HG03103 (cell line): ENCODE measurements at regions not wholly inside any gene's neighbourhood (a gene's known extent, or its start where the extent isn't known, plus 50 kb on each side); places are given as distances from the start of the nearest gene placed in this dataset.

Source experiments
- ATAC-seq: cut with Tn5 transposase; IDR thresholded peaks from one replicate; pipeline ENCODE4 v1.9.1; 2021; ENCODE audit warnings: low read depth; ENCODE audit not compliant: unreplicated experiment

DNA sequence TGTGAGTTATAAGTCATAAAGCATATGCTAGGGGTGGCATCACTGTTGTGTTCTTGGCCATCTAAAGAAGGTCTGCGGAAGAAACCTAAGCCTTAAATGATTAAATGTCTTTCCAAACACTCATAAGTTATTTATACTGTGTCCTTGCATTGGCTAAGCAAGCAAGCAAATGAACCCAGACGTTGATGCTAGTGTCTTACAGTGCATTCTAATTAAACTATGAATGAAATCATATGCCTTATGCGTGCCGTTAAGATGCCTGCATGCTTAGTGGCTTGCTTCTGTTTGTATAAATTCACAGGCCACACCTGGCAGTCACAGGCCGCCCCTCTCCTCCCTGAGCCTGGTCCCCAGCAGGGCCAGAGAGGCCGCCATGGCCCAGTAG is 49.9 kb downstream of the RIN2 start:
- ATAC-seq = no peak

DNA sequence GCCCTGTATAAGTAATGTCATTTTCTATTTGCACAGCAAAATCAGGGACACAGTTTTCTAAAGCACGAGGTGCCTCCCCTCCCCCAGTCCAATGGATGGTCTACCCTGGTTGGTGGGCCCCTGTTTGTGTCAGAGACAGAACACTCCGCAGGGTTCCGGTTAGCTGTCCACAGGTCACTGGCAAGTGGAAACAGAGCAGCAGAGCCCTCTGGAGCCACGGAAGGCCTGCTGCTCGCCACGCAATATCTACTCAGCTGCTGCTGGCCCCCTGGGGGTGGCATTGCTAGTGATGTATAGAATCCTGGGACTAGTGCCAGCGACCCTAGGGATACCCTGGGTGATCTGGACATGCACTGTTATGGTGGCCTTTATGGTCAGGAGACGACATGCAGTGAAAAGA is 50.4 kb downstream of the RIN2 start:
- ATAC-seq = no peak

DNA sequence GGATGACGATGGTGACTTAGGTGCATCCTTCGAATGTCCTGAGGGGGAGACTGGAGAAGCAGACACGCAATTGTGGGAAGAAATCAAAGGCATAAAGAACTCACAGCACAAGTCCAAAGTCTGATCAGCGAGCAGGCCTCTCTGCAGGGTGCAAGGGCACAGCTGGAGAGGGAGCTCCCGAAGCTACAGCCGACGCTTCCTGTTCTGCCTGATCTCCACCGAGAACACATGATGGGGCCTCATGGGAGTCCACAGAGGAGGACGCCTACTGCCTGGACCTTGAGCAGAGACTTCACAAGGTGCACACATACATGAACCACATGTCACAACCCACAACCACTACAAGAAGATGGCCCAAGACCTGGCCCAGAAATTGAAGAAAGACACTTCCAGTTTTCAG is 51.4 kb downstream of the RIN2 start:
- no peak for ATAC-seq

DNA sequence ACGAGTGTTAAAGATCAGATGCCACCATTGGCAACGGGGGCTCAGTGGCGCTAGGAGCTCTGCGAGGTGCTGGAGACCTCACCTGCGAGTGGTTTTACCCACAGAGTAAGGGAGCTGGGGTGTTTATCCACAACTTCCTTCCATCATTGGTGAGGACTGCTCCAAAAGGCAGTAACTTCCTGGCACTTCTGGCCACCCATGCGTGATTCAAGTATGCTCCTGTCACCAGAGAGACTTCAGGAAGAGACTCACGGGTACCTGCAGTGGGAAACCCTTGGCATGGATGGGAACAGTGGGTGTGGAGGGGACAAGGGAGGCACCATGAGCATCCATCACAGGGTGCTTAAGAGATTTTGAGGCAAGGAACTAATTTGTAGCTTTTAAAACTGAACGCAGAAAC is 53.2 kb downstream of the RIN2 start:
- no peak for ATAC-seq

DNA sequence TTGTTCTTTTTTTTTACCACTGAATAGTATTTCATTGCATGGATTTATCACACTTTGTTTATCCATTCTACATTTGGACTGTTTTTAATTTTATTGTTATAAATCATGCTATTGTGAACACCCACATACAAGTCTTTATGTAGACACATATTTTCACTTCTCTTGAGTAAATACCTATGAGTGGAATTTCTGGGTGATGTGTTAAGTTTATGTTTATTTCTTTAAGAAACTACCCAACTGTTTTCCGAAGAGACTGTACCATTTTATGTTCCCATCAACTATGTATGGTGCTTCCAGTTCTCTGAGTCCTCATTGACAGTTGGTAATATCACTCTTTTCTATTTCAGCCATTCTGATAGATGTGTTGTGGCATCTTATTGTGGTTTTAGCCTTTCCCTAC is 54.0 kb downstream of the RIN2 start:
- no peak for ATAC-seq

DNA sequence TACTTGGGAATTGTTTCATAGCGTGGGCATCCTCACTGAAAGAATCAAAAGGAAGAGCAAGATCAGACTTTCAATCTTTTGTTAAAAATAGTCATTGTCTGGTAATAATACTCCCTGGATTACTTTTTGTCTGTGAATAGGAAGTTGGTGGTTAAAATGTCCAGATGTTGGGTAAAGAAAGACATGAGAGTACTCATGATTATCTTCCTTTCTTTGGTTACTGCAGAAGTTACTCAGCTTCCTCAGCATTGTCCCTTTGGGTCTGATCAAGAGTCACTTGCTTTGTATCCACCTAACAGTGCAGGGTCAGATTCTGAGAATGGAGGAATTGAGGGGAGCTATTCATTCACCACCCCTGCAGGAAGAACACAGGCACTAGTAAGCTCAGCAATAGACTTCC is 54.6 kb downstream of the RIN2 start:
- no peak for ATAC-seq

DNA sequence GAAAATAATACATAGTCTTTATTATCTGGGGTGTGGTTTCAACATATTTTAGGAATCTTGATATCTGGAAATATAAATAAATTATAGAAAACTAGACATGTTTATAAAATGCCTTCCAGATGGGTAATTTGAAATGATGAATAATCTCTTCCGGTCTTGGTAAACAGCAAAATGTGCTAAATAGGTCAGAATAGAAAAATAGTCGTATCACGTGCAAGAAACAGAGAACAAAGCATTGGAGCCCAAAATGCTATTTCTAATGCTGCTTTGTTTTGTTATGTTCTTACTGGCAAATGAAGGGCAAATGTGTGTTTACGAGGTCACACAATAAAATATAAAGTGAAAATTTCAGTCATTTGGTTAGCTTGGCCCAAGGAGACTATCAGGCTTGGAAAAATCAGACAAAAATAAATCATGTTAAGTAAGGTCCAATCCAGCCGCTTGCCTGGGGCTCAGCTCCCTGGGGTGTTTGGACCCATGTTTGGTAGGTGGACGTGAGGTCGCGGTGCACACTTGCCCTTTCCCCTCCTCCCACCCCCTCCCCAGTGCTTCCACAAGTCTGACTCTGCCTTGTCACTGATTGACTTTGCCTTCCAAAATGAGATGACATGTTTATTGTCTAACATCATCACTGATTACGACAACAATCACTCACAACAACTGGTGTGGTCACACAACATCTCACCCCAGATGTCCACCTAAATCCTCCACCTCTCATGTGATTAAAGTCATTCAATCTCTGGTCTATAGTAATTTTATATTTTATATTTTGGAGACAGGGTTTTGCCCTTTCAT is 56.0 kb downstream of the RIN2 start:
- ATAC-seq = no peak

DNA sequence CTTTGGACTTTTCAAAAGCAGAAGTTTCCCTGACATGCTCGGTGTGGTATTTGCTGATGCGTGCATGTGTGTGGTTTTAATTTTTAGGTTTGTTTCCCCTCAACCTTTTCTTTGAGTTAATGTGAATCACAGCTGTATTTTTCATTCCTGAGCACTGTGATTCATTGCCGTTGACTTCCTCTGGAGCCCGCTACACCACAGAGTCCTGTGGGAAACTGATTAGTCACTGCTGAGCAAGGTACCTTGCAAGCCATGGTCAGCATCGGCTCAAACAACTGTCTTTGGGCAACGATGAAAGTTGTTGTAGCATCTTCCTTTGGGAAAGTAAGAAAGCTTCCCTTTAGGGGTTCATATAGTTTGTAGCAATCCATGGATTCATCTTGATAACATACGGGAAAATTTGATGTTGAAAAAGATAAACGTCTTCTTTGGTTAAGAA is 57.5 kb downstream of the RIN2 start:
- no peak for ATAC-seq

DNA sequence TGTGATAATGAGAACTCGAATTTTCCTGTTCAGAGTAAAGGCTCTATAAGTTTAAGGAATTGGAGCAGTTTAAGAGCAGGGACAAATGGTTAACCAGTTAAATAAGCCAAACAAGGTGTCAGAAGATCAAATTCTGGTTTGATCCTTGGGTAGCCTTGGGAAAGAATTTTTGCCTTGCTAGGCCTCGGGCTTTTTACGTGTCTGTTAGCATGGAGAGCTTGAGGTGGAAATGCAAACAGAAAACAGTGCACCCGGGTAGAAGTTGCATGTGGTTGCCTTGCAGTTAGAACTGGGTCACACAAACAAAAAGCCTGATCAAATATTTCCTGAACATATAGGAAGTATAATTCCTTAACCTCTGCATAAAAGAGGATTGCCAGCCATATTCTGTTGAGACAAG is 58.3 kb downstream of the RIN2 start:
- no peak for ATAC-seq

DNA sequence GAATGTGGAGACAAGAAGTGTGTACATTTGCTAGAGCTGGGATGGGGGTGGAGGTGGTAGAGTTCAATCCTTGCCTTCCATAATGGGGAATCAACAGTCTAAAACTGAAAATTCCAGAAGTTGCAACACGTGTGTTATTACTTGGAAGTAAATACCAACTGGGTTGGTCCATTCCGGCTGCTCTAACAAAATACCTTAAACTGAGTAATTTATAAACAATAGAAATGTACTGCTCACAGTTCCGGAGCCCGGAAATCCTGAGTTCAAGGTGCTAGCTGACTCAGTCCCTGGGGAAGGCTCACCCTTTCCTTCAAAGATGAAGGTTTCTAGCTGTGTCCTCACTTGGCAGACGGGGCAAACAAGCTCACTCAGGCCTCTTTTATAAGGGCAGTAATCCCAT is 59.0 kb downstream of the RIN2 start:
- ATAC-seq = no peak

DNA sequence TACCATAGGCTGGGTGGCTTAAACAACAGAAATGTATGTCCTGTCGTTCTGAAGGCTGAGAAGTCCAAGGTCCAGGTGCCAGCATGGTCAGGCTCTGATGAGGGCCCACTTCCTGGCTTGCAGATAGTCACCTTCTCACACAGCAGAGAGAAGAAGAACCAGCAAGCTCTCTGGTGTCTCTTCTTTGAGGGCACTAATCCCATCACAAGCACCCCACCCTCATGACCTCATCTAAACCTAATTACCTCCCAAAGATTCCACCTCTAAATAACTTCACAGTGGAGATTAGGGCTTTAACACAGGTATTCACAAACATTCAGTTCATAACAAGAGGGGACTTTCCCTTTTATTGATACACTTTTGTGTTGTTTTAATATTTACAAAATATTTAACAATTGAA is 61.1 kb downstream of the RIN2 start:
- ATAC-seq = no peak

DNA sequence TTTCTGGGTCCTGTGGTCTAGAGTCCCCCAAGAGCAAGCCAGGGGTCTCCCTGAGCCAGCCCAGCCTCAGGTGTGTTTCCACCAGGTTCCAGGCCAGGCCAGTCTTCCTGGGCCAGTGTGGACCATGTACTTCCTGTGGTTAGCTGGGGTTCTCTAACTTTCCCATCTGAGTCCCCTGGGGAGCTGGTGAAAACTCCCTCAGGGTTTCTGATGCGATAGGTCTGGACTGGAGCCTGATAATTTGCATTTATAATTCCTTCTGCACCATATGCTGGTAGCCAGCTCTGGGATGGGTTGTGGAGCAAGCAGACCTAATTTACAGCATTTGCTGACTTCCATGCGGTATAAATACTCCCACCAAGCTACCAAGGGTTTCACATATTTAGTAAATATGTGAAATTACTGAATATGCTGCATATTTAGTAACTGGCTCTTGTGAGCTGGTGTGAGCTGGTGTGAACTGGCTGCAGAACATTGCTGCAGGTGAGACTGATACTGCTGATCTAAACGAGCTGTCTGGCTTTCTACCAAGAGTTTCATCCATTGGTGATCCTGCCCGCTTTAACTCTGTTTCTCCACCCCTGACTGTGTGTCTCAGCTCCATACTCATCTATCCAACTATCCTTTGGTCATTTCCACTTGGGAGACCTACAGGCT is 62.6 kb downstream of the RIN2 start:
- ATAC-seq = no peak

DNA sequence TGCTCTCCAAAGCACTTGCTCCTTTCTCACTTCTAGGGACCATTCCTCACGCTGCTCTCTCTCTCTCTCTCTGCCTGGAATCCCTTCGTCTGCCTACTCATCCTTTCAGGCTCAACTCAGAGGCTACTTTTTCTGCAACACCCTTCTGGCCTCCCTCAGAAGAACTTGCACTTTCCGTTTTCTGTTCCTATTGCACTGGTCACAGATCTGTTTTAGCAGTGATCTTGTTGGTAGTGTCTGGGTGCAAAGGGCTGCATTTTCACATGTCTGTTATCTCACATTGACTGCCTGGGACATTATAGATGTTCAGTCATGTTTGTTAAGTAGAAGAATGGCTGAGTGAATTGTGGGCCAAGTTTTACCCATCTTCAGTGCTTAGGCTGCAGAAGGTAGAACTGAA is 63.5 kb downstream of the RIN2 start:
- no peak for ATAC-seq

DNA sequence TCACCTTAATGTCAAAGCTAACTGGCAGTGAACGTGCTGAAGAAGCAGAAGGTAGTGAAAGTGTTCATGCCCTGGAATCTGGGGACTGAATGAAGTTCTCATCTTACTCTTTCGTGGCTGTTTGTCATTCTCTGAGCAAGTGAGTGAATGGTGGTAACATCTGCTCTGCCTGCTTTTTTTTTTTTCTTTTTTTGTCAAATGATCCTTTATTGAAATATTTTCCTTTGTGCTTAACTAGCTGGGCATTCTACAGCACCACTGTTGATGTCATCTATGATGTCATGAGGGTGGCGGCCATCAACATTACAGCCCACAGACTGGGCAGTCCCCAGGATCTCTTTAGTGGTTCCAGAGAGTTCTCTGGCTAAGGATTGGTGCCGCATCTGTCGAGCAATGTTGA is 65.2 kb downstream of the RIN2 start:
- ATAC-seq = no peak

DNA sequence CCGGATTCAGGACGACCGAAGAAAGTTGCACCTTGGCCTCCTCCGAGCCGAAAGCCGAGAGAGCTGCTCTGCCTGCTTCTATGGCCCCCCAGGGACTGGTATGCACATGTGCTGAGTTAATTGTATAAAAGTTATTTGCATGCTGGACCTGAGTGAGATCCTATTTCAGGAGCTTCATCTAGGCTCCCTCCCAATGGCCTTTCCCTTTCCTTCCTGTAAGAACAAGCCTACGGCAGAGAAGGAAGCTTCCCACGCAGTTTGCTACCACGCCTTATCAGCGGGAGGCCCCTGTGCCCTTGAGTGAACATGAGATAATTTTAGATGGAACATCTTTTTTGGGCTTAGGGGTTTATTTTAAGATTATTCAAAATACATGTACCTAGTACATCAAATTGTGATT is 65.9 kb downstream of the RIN2 start:
- ATAC-seq = no peak

DNA sequence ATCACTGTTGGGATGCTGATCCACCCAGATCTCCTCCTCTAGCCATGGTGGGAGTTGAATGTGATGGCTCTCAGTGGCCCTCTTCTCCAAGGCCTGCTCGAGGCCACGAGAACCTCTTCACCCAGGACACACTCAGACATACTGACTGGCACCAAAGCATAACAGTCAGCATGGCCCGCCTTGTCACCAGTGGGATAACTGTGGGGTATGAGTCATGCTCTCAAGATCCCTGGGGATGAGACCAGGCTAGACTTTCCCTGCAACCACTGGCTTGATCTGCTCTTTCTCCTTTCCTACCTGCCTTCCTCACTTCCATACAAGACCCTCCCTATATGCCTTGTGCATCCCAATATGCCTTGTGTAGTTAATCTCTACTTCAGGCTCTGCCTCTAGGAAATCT is 66.8 kb downstream of the RIN2 start:
- ATAC-seq = no peak

DNA sequence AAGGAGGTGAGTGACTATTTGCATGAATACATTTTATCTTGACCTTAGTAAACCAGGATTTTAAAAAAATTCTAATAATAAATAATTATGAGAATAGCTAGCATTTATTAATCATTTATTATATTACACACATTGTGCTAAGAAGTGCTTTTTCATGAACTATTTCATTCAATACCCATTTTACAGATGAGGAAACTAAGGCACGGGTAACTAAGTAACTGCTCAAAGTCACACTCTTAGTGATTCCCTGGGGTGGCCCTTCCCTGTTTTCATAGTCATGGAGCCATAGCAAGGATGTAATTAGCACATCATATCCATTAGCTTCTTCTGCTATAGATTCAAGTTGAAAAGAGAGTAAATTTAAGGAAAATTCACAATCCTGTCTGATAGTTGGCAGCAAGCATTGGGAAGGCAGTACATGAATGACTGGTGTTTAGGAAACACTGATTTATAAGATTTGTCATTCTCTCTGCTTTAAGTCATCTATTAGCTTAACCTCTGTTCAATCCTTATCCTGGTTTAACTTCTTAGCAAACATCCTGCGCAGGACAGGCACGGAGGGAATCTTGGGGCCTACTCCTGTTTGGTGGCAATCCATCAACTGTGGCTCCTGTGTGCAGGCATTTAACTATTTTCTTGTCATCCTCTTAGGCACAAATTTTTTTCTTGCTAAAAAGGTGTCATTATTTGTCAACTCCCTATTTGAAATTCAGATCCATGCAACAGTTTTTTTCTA is 68.3 kb downstream of the RIN2 start:
- ATAC-seq = no peak

DNA sequence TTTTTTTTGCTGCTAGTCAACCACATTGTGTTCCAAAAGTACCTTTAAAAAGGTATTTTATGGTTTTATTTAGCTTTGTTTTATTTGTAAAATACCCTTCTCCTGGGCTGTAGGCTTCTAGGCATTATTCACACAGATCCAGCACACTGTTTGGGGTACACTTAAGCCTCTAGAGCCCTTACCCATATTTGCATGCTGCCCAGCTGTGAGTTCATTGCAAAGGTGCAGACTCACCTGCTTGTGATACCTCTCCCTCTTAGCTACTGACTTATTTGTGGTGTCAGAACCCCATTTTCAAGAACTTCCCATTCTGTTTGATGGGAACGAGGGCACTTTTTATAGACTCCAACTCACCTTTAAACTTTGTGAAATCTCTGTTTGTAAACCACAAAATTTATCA is 69.8 kb downstream of the RIN2 start:
- peak; percentile 14 for ATAC-seq

DNA sequence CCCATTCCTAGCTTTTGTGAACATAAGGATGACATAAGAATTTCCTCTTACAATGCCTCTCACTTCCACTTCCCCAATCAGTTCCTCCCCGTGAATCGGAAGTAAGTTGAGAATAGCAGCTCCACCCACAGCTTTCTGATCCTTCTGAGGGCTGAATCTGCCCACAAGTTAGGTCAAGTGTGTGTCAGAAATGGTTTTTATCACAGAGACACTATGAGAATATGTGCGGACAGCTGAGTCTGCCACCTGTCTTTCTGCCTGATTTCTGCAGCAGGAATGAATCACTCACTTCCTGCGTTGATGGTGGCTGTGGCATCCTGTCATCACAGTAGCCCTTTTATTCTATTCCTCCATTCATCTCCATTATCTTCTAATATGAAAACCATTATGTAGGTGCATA is 70.2 kb downstream of the RIN2 start:
- peak; percentile 96 for ATAC-seq

DNA sequence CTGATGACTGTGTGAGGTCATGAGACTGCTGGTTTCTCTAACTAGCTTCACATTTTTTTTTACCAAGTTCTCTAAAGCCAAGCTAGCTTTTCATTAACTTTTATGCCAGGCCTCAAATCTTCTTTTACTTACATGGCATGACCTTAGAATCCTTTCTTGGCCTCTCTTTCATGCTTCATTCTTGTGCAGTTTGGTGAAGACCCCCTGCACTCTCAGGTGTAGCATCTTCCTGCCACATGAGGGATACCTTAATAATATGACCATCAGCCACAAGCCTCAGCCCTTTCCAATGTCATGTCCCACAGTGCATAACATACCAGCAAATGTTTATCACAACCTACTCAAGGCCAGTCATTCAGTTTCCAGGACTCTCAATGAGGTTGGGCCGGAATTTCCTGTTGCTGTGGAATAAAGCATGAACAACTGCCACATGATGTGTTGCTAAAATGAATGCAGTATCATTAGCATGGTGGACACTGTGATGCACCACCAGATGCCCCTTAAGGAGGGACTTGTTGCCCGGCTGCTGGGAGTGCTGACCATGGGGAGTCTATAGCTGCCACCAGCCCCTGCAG is 72.2 kb downstream of the RIN2 start:
- ATAC-seq = no peak

DNA sequence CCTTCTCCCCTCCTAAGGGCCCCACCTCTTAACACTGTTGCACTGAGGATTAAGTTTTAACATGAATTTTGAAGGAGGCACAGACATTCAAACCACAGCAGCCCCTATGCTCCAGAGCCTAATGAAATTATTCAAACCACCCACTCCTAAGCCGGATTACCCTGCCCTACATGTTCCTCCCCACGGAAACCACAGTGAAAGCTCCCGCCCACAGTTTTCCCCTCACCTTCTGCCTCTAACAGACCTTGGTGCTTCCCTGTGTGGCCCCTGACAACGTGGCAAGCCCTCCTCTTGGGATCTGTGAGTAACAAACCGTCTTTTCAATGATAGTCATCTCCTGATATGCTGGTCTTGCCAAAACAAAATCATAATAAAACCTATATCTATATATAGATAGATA is 74.8 kb downstream of the RIN2 start:
- no peak for ATAC-seq
